Breast epithelium (tissue), 4 donors: ENCODE measurements at regions not wholly inside any gene's neighbourhood (a gene's known extent, or its start where the extent isn't known, plus 50 kb on each side); places are given as distances from the start of the nearest gene placed in this dataset.

Source experiments
- DNase-seq, 2 donors: peaks; one replicate each; pipeline ENCODE4 v3.0.0-alpha.2; 2019; ENCODE audit warnings: low spot score in 2 of 2
- H3K27ac ChIP-seq, 2 donors: fragments of 200-600 bp; sonication (generic) in 1 of 2; one replicate each; pipeline ENCODE4 v1.5.1; 2016 to 2019; ENCODE audit warnings: mild to moderate bottlenecking in 1 of 2
- H3K27me3 ChIP-seq, 2 donors: fragments of 200-600 bp; sonication (generic) in 1 of 2; one replicate each; pipeline versions ENCODE4 v1.5.1 to v1.6.0; 2017 to 2019; ENCODE audit warnings: control low read depth in 1 of 2, mild to moderate bottlenecking in 1 of 2
- H3K36me3 ChIP-seq: fragments of 200-600 bp; one replicate; pipeline ENCODE4 v1.5.1; 2019
- H3K4me1 ChIP-seq, 2 donors: fragments of 200-600 bp; sonication (generic); one replicate each; pipeline ENCODE4 v1.5.1; 2016 to 2019; ENCODE audit warnings: control low read depth in 1 of 2
- H3K4me3 ChIP-seq, 3 donors: fragments of 200-600 bp; sonication (generic); 1 replicate in 2 of 3; 2 replicates in 1 of 3; pipeline ENCODE4 v1.5.1; 2016 to 2019; ENCODE audit warnings: mild to moderate bottlenecking in 3 of 3, moderate library complexity in 2 of 3
- H3K9me3 ChIP-seq, 2 donors: fragments of 200-600 bp; sonication (generic) in 1 of 2; one replicate each; pipeline ENCODE4 v1.5.1; 2016 to 2019; ENCODE audit warnings: control low read depth in 1 of 2
- POLR2A ChIP-seq: fragments of 450-650 bp; IDR thresholded peaks from one replicate; pipeline ENCODE4 v1.6.1; 2016; ENCODE audit warnings: antibody characterized with exemption, mild to moderate bottlenecking, moderate library complexity
- POLR2AphosphoS5 ChIP-seq, 3 donors: sonication (generic); formaldehyde crosslinking; IDR thresholded peaks; one replicate each; pipeline ENCODE4 v1.6.1; 2017; ENCODE audit warnings: antibody characterized with exemption in 3 of 3
- intact Hi-C: fragments of 100-400 bp; cut with DNase I; formaldehyde crosslinking; loops from one replicate; pipeline ENCODE4 v1.15.1; 2023; ENCODE audit warnings: low total_unique reads
- TF ChIP-seq, protein P1 (sequence below), 3 donors: fragments of 450-650 bp; IDR thresholded peaks; one replicate each; pipeline ENCODE4 v1.5.1; 2016 to 2017; ENCODE audit warnings: antibody characterized with exemption in 3 of 3, mild to moderate bottlenecking in 3 of 3, moderate library complexity in 3 of 3

DNA sequence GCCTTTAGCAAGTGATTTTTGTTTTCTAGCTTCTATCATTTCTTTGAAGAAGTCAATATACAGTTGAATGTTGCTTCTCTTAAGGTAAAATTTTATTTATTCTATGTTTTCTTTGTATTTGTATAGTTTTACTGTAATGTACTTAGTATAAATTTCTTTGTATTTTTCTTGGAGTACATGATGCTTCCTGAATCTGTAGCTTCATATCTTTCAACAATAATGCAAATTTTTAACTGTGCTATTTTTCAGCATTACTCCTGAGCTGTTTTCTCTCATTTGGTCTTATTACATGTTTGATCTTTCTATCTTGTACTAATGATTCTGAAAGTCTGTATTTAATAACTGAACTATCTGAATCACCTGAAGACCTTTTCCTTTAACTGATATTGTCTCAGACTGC lies 253.9 kb upstream of the NXPH2 start:
- H3K4me3 ChIP-seq = no peak overlapping the region
- H3K9me3 ChIP-seq = peaks cover 0 to 7% of the 10 kb centered on the region in 2 donors
- DNase-seq = no peak
- H3K27me3 ChIP-seq = no peaks in the 10 kb centered on the region
- TF ChIP-seq POLR2A (no peak), POLR2AphosphoS5 (IDR thresholded peaks at IDR 0.05) (no peak)
- TF ChIP-seq, protein P1, sequence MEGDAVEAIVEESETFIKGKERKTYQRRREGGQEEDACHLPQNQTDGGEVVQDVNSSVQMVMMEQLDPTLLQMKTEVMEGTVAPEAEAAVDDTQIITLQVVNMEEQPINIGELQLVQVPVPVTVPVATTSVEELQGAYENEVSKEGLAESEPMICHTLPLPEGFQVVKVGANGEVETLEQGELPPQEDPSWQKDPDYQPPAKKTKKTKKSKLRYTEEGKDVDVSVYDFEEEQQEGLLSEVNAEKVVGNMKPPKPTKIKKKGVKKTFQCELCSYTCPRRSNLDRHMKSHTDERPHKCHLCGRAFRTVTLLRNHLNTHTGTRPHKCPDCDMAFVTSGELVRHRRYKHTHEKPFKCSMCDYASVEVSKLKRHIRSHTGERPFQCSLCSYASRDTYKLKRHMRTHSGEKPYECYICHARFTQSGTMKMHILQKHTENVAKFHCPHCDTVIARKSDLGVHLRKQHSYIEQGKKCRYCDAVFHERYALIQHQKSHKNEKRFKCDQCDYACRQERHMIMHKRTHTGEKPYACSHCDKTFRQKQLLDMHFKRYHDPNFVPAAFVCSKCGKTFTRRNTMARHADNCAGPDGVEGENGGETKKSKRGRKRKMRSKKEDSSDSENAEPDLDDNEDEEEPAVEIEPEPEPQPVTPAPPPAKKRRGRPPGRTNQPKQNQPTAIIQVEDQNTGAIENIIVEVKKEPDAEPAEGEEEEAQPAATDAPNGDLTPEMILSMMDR (IDR thresholded peaks at IDR 0.05) = no peak
- no peaks in the 10 kb centered on the region for H3K4me1 ChIP-seq
- H3K27ac ChIP-seq = no peak overlapping the region
- H3K36me3 ChIP-seq = no peaks in the 10 kb centered on the region
- intact Hi-C loops = no loop called here

DNA sequence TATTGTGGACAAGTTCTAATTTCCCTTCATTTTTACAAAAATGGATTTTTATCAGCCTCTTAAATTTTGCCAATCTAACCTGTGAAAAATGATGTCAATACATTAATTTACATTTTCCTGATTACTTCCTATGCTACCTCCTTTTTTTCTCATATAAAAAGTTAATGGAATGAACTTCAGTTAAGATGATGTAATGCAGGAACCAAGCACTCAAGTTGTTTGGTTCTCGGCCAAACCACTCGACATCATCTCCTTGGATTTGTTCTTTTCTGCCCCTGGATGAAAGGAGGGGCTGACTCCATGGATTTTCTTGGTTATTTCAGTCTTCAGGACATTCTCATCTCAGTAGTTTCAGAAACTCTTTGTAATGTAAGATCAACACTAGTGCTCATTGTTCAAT lies 253.1 kb upstream of the NXPH2 start:
- intact Hi-C loops = no loop called here
- TF ChIP-seq, protein P1 (IDR thresholded peaks at IDR 0.05) = no peak
- no peak for TF ChIP-seq POLR2AphosphoS5 (IDR thresholded peaks at IDR 0.05)
- no peak for TF ChIP-seq POLR2A
- no peaks in the 10 kb centered on the region for H3K27me3 ChIP-seq
- H3K4me1 ChIP-seq = no peaks in the 10 kb centered on the region
- H3K36me3 ChIP-seq = no peaks in the 10 kb centered on the region
- peaks cover 0 to 7% of the 10 kb centered on the region in 2 donors for H3K9me3 ChIP-seq
- no peak overlapping the region for H3K4me3 ChIP-seq
- no peak for DNase-seq
- H3K27ac ChIP-seq = no peak overlapping the region

DNA sequence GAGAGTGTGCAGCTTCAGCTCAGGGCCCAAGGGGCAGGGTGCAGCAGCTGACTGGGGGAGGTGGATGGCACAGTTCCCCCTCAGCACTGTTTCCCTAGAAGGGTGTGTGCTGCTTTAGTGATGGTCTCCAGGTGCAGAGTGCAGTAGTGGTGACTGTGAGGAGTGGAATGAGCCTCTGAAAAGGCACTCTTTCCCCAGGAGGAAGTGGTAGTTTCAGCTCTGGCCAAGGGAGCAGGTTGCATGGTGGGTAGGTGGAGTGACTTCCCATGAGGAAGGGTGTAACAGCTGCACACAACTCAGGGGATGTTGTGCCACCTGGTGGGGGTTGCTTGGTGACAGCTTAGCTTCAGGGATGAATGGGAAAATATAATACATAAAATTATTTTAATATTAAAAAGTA lies 251.5 kb upstream of the NXPH2 start:
- Histone ChIP-seq H3K9me3 (peaks cover 0 to 7% of the 10 kb centered on the region in 2 donors), H3K4me1 (no peaks in the 10 kb centered on the region), H3K27ac (no peak overlapping the region), H3K27me3 (no peaks in the 10 kb centered on the region), H3K4me3 (no peak overlapping the region), H3K36me3 (no peaks in the 10 kb centered on the region)
- no peak for DNase-seq
- intact Hi-C loops = no loop called here
- TF ChIP-seq, protein P1 (IDR thresholded peaks at IDR 0.05) = no peak
- TF ChIP-seq POLR2A (no peak), POLR2AphosphoS5 (IDR thresholded peaks at IDR 0.05) (no peak)

DNA sequence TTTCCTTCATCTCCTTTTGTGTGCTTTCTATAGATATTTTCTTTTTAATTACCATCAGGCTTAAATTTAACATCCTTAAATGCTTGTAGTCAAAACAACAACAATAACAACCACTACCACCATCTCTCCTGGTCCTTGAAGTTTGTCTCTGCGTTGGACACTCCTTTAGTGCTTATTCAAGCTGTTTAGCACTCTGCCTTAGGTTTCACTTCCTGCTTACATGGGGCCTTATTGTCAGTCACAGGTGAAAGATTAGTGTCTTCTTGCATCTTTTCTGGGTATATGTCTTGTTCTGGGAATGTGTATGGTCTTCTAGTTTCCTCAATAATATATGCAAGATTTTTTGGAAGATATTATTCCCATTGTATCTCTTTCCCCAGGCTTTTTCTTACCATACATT lies 240.1 kb upstream of the NXPH2 start:
- no peaks in the 10 kb centered on the region for H3K4me1 ChIP-seq
- no peaks in the 10 kb centered on the region for H3K27me3 ChIP-seq
- no peak overlapping the region for H3K27ac ChIP-seq
- intact Hi-C loops = no loop called here
- DNase-seq = no peak
- peaks cover 0 to 36% of the 10 kb centered on the region in 2 donors for H3K9me3 ChIP-seq
- no peak overlapping the region for H3K4me3 ChIP-seq
- H3K36me3 ChIP-seq = no peaks in the 10 kb centered on the region
- TF ChIP-seq, protein P1 (IDR thresholded peaks at IDR 0.05) = no peak
- TF ChIP-seq POLR2A (no peak), POLR2AphosphoS5 (IDR thresholded peaks at IDR 0.05) (no peak)

DNA sequence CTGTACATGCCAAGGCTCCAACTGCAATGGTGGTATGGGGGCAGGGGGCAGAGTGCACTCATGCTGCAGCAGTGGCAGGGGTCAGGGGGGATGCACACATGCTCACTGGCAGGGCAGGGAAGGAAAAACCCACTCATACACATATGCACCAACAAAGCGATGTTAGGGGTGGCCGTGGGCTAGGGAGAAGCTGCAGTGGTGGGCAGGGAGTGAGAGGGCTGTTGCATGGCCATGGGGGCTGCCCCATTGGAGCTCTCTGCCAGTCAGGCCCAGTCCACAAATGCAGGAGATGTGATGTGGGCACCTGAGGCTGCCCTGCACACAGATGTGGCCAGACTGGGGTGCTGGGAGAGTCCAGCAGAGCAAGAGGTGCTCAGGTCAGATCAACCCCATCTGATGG lies 238.1 kb upstream of the NXPH2 start:
- Histone ChIP-seq H3K4me1 (no peaks in the 10 kb centered on the region), H3K9me3 (peaks cover 0 to 36% of the 10 kb centered on the region in 2 donors), H3K4me3 (no peak overlapping the region), H3K27me3 (no peaks in the 10 kb centered on the region), H3K36me3 (no peaks in the 10 kb centered on the region), H3K27ac (no peak overlapping the region)
- no peak for TF ChIP-seq POLR2A
- TF ChIP-seq, protein P1 (IDR thresholded peaks at IDR 0.05) = no peak
- no peak for TF ChIP-seq POLR2AphosphoS5 (IDR thresholded peaks at IDR 0.05)
- intact Hi-C loops = no loop called here
- no peak for DNase-seq
